ENCODE measurements at regions not wholly inside any gene's neighbourhood (a gene's known extent, or its start where the extent isn't known, plus 50 kb on each side); places are given as distances from the start of the nearest gene placed in this dataset.

DNA sequence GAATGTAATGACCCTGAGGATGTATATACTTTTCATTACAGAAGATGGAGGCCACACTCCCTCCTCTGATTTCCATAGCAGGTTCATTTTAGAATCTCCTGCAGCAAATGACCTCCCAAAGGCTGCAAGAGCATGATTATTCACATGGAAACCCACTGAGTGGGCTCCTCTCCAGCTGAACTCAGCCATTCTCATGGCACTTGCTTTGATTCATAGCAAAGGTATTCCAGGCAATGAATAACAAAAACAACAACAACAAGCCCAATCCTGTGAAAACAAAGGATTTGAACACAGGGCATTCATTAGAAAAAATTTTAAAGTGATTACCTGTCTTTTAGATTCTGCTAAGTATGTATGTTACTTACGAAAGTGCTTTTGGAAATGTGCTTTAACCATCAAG lies 894.0 kb upstream of the FRG1 start:
- TF ChIP-seq, protein P1, sequence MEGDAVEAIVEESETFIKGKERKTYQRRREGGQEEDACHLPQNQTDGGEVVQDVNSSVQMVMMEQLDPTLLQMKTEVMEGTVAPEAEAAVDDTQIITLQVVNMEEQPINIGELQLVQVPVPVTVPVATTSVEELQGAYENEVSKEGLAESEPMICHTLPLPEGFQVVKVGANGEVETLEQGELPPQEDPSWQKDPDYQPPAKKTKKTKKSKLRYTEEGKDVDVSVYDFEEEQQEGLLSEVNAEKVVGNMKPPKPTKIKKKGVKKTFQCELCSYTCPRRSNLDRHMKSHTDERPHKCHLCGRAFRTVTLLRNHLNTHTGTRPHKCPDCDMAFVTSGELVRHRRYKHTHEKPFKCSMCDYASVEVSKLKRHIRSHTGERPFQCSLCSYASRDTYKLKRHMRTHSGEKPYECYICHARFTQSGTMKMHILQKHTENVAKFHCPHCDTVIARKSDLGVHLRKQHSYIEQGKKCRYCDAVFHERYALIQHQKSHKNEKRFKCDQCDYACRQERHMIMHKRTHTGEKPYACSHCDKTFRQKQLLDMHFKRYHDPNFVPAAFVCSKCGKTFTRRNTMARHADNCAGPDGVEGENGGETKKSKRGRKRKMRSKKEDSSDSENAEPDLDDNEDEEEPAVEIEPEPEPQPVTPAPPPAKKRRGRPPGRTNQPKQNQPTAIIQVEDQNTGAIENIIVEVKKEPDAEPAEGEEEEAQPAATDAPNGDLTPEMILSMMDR (IDR thresholded peaks at IDR 0.05) = no peak
- intact Hi-C loops (cut with DNase I) = no loop called here
- Histone ChIP-seq H3K4me1 (peaks cover 0 to 4% (median 0%) of the 10 kb centered on the region in 9 donors), H3K9me3 (no peaks in the 10 kb centered on the region), H3K36me3 (no peaks in the 10 kb centered on the region), H3K27ac (no peak overlapping the region), H3K27me3 (peaks cover 0 to 18% (median 0%) of the 10 kb centered on the region in 7 donors), H3K4me3 (no peak overlapping the region)
- WGBS, 2 donors = 89 to 92% methylated on average over 1 of the region's 1 CpG
- DNase-seq (no peak), ATAC-seq (no peak)

DNA sequence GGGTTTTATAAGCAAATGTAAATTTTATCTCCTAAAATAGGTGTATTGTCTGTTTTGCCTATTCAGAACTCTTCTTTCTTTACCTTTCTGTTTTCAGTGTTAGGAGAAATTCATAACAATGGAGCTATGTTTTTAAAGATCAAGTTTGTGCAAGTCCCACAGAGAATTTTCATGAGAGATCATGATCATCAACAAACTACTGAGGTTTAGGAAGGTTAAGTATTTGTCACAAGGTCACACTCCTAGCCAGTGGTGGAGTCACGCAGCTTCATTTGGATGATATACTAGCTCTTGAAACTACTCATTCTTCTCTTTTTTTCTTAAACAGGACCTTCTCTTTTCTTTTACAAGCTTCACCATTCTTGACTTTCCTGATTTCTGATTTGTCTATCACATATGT lies 892.6 kb upstream of the FRG1 start:
- WGBS, 2 donors = 79 to 87% methylated on average over 1 of the region's 1 CpG

DNA sequence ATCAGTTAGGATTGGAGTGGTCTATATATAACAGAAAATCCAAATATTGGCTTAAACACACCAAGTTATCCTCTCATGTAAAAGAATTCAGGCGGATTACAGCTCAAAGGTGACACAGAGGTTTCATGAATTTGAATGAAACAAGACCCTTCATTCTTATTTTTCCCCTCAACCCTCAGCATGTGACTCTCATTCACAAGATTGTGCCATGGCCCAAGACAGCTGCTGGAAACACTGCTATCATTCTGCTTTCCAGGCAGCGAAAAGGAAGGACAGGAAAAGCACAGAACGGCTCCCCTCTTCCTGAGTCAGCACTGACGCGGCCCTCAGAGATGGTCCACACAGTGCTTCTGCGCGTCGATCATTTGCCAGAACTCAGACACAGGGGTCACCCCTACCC lies 891.0 kb upstream of the FRG1 start:
- Histone ChIP-seq H3K36me3 (no peaks in the 10 kb centered on the region), H3K4me1 (peaks cover 0 to 4% (median 0%) of the 10 kb centered on the region in 9 donors), H3K4me3 (no peak overlapping the region), H3K27me3 (peaks cover 0 to 18% (median 0%) of the 10 kb centered on the region in 7 donors), H3K9me3 (no peaks in the 10 kb centered on the region), H3K27ac (no peak overlapping the region)
- intact Hi-C loops (cut with DNase I) = no loop called here
- ATAC-seq (no peak), DNase-seq (no peak)
- 59 to 63% methylated on average over 8 of the region's 8 CpGs for WGBS, 2 donors
- TF ChIP-seq, protein P1 (IDR thresholded peaks at IDR 0.05) = no peak

More for the DNA sequence above, 892.6 kb upstream of the FRG1 start:
- no peaks in the 10 kb centered on the region for H3K9me3 ChIP-seq
- ATAC-seq (no peak), DNase-seq (no peak)
- intact Hi-C loops (cut with DNase I) = no loop called here
- H3K4me1 ChIP-seq = peaks cover 0 to 4% (median 0%) of the 10 kb centered on the region in 9 donors
- TF ChIP-seq, protein P1 (IDR thresholded peaks at IDR 0.05) = no peak
- no peaks in the 10 kb centered on the region for H3K36me3 ChIP-seq
- no peak overlapping the region for H3K27ac ChIP-seq
- no peak overlapping the region for H3K4me3 ChIP-seq
- peaks cover 0 to 18% (median 0%) of the 10 kb centered on the region in 7 donors for H3K27me3 ChIP-seq

DNA sequence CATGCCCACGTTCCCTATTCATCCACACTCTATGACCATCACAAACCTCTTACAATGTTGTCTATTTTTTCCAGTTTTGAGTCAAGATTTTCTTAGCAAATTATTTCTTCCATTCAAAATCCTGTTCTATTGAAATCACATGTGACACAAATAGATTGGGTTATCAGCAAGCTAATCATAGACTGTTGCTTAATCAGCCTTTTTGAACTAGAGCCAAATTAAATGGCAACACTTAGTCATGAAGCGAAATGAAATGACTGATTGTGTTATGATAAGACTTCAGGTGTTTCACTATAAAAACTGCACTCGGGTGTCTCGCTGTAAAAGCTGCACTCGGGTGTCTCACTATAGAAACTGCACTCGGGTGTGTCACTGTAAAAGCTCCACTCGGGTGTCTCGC lies 890.0 kb upstream of the FRG1 start:
- Histone ChIP-seq H3K9me3 (no peaks in the 10 kb centered on the region), H3K27me3 (peaks cover 0 to 18% (median 0%) of the 10 kb centered on the region in 7 donors), H3K27ac (no peak overlapping the region), H3K4me3 (no peak overlapping the region), H3K36me3 (no peaks in the 10 kb centered on the region), H3K4me1 (peaks cover 0 to 4% (median 0%) of the 10 kb centered on the region in 9 donors)
- WGBS, 2 donors = 64% methylated on average over 8 of the region's 8 CpGs
- TF ChIP-seq, protein P1 (IDR thresholded peaks at IDR 0.05) = no peak
- ATAC-seq (no peak), DNase-seq (no peak)
- intact Hi-C loops (cut with DNase I) = no loop called here
